Smooth muscle cell (in vitro differentiated cells): ENCODE measurements at regions not wholly inside any gene's neighbourhood (a gene's known extent, or its start where the extent isn't known, plus 50 kb on each side); places are given as distances from the start of the nearest gene placed in this dataset.

Experiments
- DNase-seq: peaks from one replicate; lab custom pipeline; 2025; ENCODE audit not compliant: unreplicated experiment; lab: John Stamatoyannopoulos, UW
- H2AFZ ChIP-seq: fragments of 200-600 bp; sonication (generic); 2 replicates; pipeline ENCODE4 v1.6.0; 2016; ENCODE audit warnings: antibody characterized with exemption, low read depth, mild to moderate bottlenecking
- H3F3A ChIP-seq: fragments of 200-600 bp; sonication (generic); 2 replicates; pipeline ENCODE4 v1.6.0; 2017; ENCODE audit warnings: antibody characterized with exemption, low read depth
- H3K27ac ChIP-seq: fragments of 200-600 bp; sonication (generic); 2 replicates; pipeline ENCODE4 v1.5.1; 2016; ENCODE audit warnings: low read depth, mild to moderate bottlenecking
- H3K27me3 ChIP-seq: fragments of 200-600 bp; sonication (generic); 2 replicates; pipeline ENCODE4 v1.6.1; 2016; ENCODE audit warnings: low read depth, mild to moderate bottlenecking
- H3K36me3 ChIP-seq: fragments of 200-600 bp; sonication (generic); 2 replicates; pipeline ENCODE4 v1.5.1; 2016; ENCODE audit warnings: low read depth
- H3K4me1 ChIP-seq: fragments of 200-600 bp; sonication (generic); 2 replicates; pipeline ENCODE4 v1.5.1; 2016; ENCODE audit warnings: low read depth
- H3K4me2 ChIP-seq: fragments of 200-600 bp; sonication (generic); 2 replicates; pipeline ENCODE4 v1.6.0; 2016; ENCODE audit warnings: mild to moderate bottlenecking
- H3K4me3 ChIP-seq: fragments of 200-600 bp; sonication (generic); 2 replicates; pipeline ENCODE4 v1.5.1; 2016; ENCODE audit warnings: mild to moderate bottlenecking
- H3K79me2 ChIP-seq: fragments of 200-600 bp; sonication (generic); 2 replicates; pipeline ENCODE4 v1.6.0; 2016; ENCODE audit warnings: low read depth, mild to moderate bottlenecking
- H3K9ac ChIP-seq: fragments of 200-600 bp; sonication (generic); 2 replicates; pipeline ENCODE4 v1.6.0; 2016; ENCODE audit warnings: low read depth
- H3K9me3 ChIP-seq: fragments of 200-600 bp; sonication (generic); replicated peaks from 2 replicates; pipeline ENCODE4 v1.5.1; 2016; ENCODE audit warnings: low read depth
- H4K20me1 ChIP-seq: fragments of 200-600 bp; sonication (generic); 2 replicates; pipeline ENCODE4 v1.6.0; 2016; ENCODE audit warnings: low read depth
- CTCF ChIP-seq: fragments of 200-600 bp; sonication (generic); IDR thresholded peaks from 2 replicates; pipeline ENCODE4 v1.5.1; 2017; ENCODE audit warnings: borderline replicate concordance, mild to moderate bottlenecking, antibody characterized with exemption; ENCODE audit not compliant: insufficient read depth, poor library complexity, severe bottlenecking
- WGBS: methylation state at CpG from one replicate; pipeline ENCODE4 v1.1.7; 2016; ENCODE audit warnings: low lambda C conversion rate; 5-methylcytosine and 5-hydroxymethylcytosine counted together

- Histone ChIP-seq H3F3A (no peaks in the 10 kb centered on the region), H3K27ac (no peak overlapping the region), H3K36me3 (no peaks in the 10 kb centered on the region), H3K27me3 (no peaks in the 10 kb centered on the region), H3K9me3 (no peaks in the 10 kb centered on the region), H3K4me3 (no peak overlapping the region), H3K4me1 (no peaks in the 10 kb centered on the region), H4K20me1 (no peaks in the 10 kb centered on the region), H3K79me2 (no peaks in the 10 kb centered on the region), H3K4me2 (no peak overlapping the region), H3K9ac (no peak overlapping the region), H2AFZ (no peak overlapping the region)
- no peak for DNase-seq
- 71% methylated on average over 2 of the region's 2 CpGs for WGBS
- no peak for TF ChIP-seq CTCF
Measured at GRCh38 chr18:78092901-78093300, 843.3 kb downstream of the GALR1 start.

- no peaks in the 10 kb centered on the region for H3K79me2 ChIP-seq
- no peaks in the 10 kb centered on the region for H4K20me1 ChIP-seq
- DNase-seq = no peak
- no peaks in the 10 kb centered on the region for H3K27me3 ChIP-seq
- WGBS = 91% methylated on average over 15 of the region's 15 CpGs
- H3K36me3 ChIP-seq = no peaks in the 10 kb centered on the region
- H3K4me2 ChIP-seq = no peak overlapping the region
- TF ChIP-seq CTCF = no peak
- no peak overlapping the region for H3K27ac ChIP-seq
- H3K9ac ChIP-seq = no peak overlapping the region
- no peaks in the 10 kb centered on the region for H3F3A ChIP-seq
- H2AFZ ChIP-seq = no peak overlapping the region
- H3K4me1 ChIP-seq = no peaks in the 10 kb centered on the region
- H3K9me3 ChIP-seq = no peaks in the 10 kb centered on the region
- no peak overlapping the region for H3K4me3 ChIP-seq
Measured at GRCh38 chr18:78099979-78100588, 850.4 kb downstream of the GALR1 start.

GRCh38 chr18:78101091-78101490, 851.4 kb downstream of the GALR1 start:
- no peak overlapping the region for H3K9ac ChIP-seq

More at GRCh38 chr18:78101091-78101490, 851.4 kb downstream of the GALR1 start:
- Histone ChIP-seq H3K4me3 (no peak overlapping the region), H2AFZ (no peak overlapping the region), H4K20me1 (no peaks in the 10 kb centered on the region), H3K9me3 (no peaks in the 10 kb centered on the region), H3K4me1 (no peaks in the 10 kb centered on the region), H3K36me3 (no peaks in the 10 kb centered on the region), H3K79me2 (no peaks in the 10 kb centered on the region), H3K27ac (no peak overlapping the region), H3K4me2 (no peak overlapping the region), H3F3A (no peaks in the 10 kb centered on the region), H3K27me3 (no peaks in the 10 kb centered on the region)
- no peak for TF ChIP-seq CTCF
- WGBS = 77% methylated on average over 9 of the region's 9 CpGs
- no peak for DNase-seq
